ENCODE measurements at regions not wholly inside any gene's neighbourhood (a gene's known extent, or its start where the extent isn't known, plus 50 kb on each side); places are given as distances from the start of the nearest gene placed in this dataset.

DNA sequence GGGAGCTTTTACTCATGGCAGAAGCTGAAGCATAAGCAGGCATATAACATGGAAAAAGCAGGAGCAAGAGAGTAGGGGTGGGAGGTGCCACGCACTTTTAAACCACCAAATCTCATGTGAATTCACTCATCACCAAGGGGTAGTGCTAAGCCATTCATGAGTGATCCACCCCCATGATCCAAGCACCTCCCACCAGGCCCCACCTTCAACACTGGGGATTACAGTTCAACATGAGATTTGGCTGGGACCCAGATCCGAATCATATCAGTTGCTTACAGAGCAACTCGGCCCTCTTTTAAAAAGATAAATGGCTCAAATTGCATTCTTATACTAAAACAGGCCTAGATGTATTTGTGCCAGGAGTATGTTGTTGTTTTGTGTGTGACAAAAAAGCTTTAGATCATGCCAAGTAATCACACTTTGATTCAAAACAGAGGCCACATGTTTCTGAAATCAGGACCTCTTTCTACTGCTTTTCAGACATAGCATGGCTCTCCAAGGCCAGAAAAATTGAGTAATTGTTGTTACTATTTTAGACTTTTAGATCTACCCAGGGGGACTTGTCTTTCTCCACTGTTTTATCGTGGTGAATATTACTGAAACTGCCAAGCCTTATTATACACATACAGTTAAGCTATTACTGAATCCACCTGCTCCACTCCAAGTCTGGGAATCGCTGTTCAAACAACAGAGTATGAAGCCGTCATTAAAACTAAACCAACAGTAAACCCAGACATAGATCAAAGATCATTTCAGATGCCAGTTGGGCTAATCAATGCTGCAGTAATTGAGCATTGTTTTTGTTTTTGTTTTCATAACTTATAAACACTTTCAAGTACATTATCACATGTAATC lies 163.3 kb downstream of the KCNJ2 start:
- no peak for TF ChIP-seq POLR2A (IDR thresholded peaks at IDR 0.05)
- TF ChIP-seq, protein P1, sequence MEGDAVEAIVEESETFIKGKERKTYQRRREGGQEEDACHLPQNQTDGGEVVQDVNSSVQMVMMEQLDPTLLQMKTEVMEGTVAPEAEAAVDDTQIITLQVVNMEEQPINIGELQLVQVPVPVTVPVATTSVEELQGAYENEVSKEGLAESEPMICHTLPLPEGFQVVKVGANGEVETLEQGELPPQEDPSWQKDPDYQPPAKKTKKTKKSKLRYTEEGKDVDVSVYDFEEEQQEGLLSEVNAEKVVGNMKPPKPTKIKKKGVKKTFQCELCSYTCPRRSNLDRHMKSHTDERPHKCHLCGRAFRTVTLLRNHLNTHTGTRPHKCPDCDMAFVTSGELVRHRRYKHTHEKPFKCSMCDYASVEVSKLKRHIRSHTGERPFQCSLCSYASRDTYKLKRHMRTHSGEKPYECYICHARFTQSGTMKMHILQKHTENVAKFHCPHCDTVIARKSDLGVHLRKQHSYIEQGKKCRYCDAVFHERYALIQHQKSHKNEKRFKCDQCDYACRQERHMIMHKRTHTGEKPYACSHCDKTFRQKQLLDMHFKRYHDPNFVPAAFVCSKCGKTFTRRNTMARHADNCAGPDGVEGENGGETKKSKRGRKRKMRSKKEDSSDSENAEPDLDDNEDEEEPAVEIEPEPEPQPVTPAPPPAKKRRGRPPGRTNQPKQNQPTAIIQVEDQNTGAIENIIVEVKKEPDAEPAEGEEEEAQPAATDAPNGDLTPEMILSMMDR (IDR thresholded peaks at IDR 0.05), result no peak

All from vagina (tissue), 2 donors.